ENCODE measurements at regions not wholly inside any gene's neighbourhood (a gene's known extent, or its start where the extent isn't known, plus 50 kb on each side); places are given as distances from the start of the nearest gene placed in this dataset.
"Not testable (repeated sequence)": the region's sequence is repeated elsewhere in the genome, so short reads cannot be mapped to it uniquely, and the experiment has no call there.

GRCh38 chr15:70243686-70244540, 146.2 kb upstream of the TLE3 start:
- Mint-ChIP-seq H3K27me3 (no peaks in the 10 kb centered on the region), H3K4me1 (ENCODE audit: low read depth) (peaks cover 64% of the 10 kb centered on the region), H3K36me3 (no peaks in the 10 kb centered on the region), H3K27ac (no peak overlapping the region), H3K9me3 (ENCODE audit: low read depth) (no peaks in the 10 kb centered on the region), H3K4me3 (no peak overlapping the region)

- Mint-ChIP-seq H3K36me3 (no peaks in the 10 kb centered on the region), H3K27ac (no peak overlapping the region), H3K27me3 (no peaks in the 10 kb centered on the region), H3K9me3 (ENCODE audit: low read depth) (no peaks in the 10 kb centered on the region), H3K4me3 (no peak overlapping the region), H3K4me1 (ENCODE audit: low read depth) (peaks cover 56% of the 10 kb centered on the region)
These were observed 145.4 kb upstream of the TLE3 start for GRCh38 chr15:70242951-70243685.

- Mint-ChIP-seq H3K36me3 (no peaks in the 10 kb centered on the region), H3K9me3 (ENCODE audit: low read depth) (no peaks in the 10 kb centered on the region), H3K27ac (no peak overlapping the region), H3K27me3 (no peaks in the 10 kb centered on the region), H3K4me3 (no peak overlapping the region), H3K4me1 (ENCODE audit: low read depth) (peaks cover 47% of the 10 kb centered on the region)
These were observed 144.0 kb upstream of the TLE3 start for GRCh38 chr15:70241561-70242320.

- H3K4me1 Mint-ChIP-seq (ENCODE audit: low read depth): peaks cover 51% of the 10 kb centered on the region
- no peak overlapping the region for H3K27ac Mint-ChIP-seq
- no peak overlapping the region for H3K4me3 Mint-ChIP-seq
- H3K9me3 Mint-ChIP-seq (ENCODE audit: low read depth): no peaks in the 10 kb centered on the region
- H3K36me3 Mint-ChIP-seq: no peaks in the 10 kb centered on the region
- H3K27me3 Mint-ChIP-seq: no peaks in the 10 kb centered on the region
These were observed 143.2 kb upstream of the TLE3 start for GRCh38 chr15:70240820-70241430.

- Mint-ChIP-seq H3K4me3 (no peak overlapping the region), H3K27ac (no peak overlapping the region), H3K4me1 (ENCODE audit: low read depth) (peaks cover 53% of the 10 kb centered on the region), H3K27me3 (no peaks in the 10 kb centered on the region), H3K36me3 (peaks cover 2% of the 10 kb centered on the region), H3K9me3 (ENCODE audit: low read depth) (no peaks in the 10 kb centered on the region)
These were observed 142.4 kb upstream of the TLE3 start for GRCh38 chr15:70240082-70240481.

- no peaks in the 10 kb centered on the region for H3K27me3 Mint-ChIP-seq
- no peak overlapping the region for H3K4me3 Mint-ChIP-seq
- H3K36me3 Mint-ChIP-seq: peaks cover 4% of the 10 kb centered on the region
- H3K4me1 Mint-ChIP-seq (ENCODE audit: low read depth): peaks cover 59% of the 10 kb centered on the region
- no peak overlapping the region for H3K27ac Mint-ChIP-seq
- no peaks in the 10 kb centered on the region for H3K9me3 Mint-ChIP-seq (ENCODE audit: low read depth)
These were observed 141.2 kb upstream of the TLE3 start for GRCh38 chr15:70238917-70239316.

GRCh38 chr15:70237626-70238025, 139.9 kb upstream of the TLE3 start:
- Mint-ChIP-seq H3K27me3 (no peaks in the 10 kb centered on the region), H3K36me3 (peaks cover 4% of the 10 kb centered on the region), H3K27ac (no peak overlapping the region), H3K4me3 (no peak overlapping the region), H3K9me3 (ENCODE audit: low read depth) (no peaks in the 10 kb centered on the region), H3K4me1 (ENCODE audit: low read depth) (peaks cover 47% of the 10 kb centered on the region)

- Mint-ChIP-seq H3K9me3 (ENCODE audit: low read depth) (peaks cover 7% of the 10 kb centered on the region), H3K27ac (no peak overlapping the region), H3K27me3 (no peaks in the 10 kb centered on the region), H3K4me1 (ENCODE audit: low read depth) (peaks cover 37% of the 10 kb centered on the region), H3K4me3 (no peak overlapping the region), H3K36me3 (peaks cover 8% of the 10 kb centered on the region)
These were observed 138.8 kb upstream of the TLE3 start for GRCh38 chr15:70236341-70237086.

- no peak overlapping the region for H3K27ac Mint-ChIP-seq
- H3K27me3 Mint-ChIP-seq: no peaks in the 10 kb centered on the region
- peaks cover 9% of the 10 kb centered on the region for H3K9me3 Mint-ChIP-seq (ENCODE audit: low read depth)
- peaks cover 9% of the 10 kb centered on the region for H3K36me3 Mint-ChIP-seq
- H3K4me3 Mint-ChIP-seq: no peak overlapping the region
- peaks cover 30% of the 10 kb centered on the region for H3K4me1 Mint-ChIP-seq (ENCODE audit: low read depth)
These were observed 137.6 kb upstream of the TLE3 start for GRCh38 chr15:70235347-70235746.

GRCh38 chr15:70234256-70234905, 136.7 kb upstream of the TLE3 start:
- Mint-ChIP-seq H3K4me3 (no peak overlapping the region), H3K27ac (no peak overlapping the region), H3K27me3 (no peaks in the 10 kb centered on the region), H3K4me1 (ENCODE audit: low read depth) (peaks cover 25% of the 10 kb centered on the region), H3K9me3 (ENCODE audit: low read depth) (peaks cover 9% of the 10 kb centered on the region), H3K36me3 (peaks cover 9% of the 10 kb centered on the region)

- H3K9me3 Mint-ChIP-seq (ENCODE audit: low read depth): peaks cover 9% of the 10 kb centered on the region
- no peak overlapping the region for H3K27ac Mint-ChIP-seq
- no peaks in the 10 kb centered on the region for H3K27me3 Mint-ChIP-seq
- H3K4me1 Mint-ChIP-seq (ENCODE audit: low read depth): peaks cover 19% of the 10 kb centered on the region
- peaks cover 9% of the 10 kb centered on the region for H3K36me3 Mint-ChIP-seq
- no peak overlapping the region for H3K4me3 Mint-ChIP-seq
These were observed 133.8 kb upstream of the TLE3 start for GRCh38 chr15:70231484-70231883.

GRCh38 chr15:70227918-70228317, 130.2 kb upstream of the TLE3 start:
- not testable (repeated sequence) for H3K9me3 Mint-ChIP-seq (ENCODE audit: low read depth); H3K27ac Mint-ChIP-seq; H3K4me1 Mint-ChIP-seq (ENCODE audit: low read depth); H3K36me3 Mint-ChIP-seq; H3K27me3 Mint-ChIP-seq; H3K4me3 Mint-ChIP-seq

GRCh38 chr15:70227147-70227546, 129.4 kb upstream of the TLE3 start:
- Mint-ChIP-seq H3K27me3 (no peaks in the 10 kb centered on the region), H3K9me3 (ENCODE audit: low read depth) (peaks cover 9% of the 10 kb centered on the region), H3K4me1 (ENCODE audit: low read depth) (peaks cover 12% of the 10 kb centered on the region), H3K4me3 (no peak overlapping the region), H3K27ac (no peak overlapping the region), H3K36me3 (peaks cover 6% of the 10 kb centered on the region)

All from activated naive CD8-positive, alpha-beta T cell (primary cell).